Right atrium auricular region (tissue), 2 donors: ENCODE measurements at regions not wholly inside any gene's neighbourhood (a gene's known extent, or its start where the extent isn't known, plus 50 kb on each side); places are given as distances from the start of the nearest gene placed in this dataset.
"Not testable (repeated sequence)": the region's sequence is repeated elsewhere in the genome, so short reads cannot be mapped to it uniquely, and the experiment has no call there.

ENCODE experiments used
- DNase-seq: peaks from one replicate; pipeline ENCODE4 v3.0.0-alpha.2; 2019; ENCODE audit warnings: low spot score
- H3K27ac ChIP-seq, 2 donors: fragments of 200-600 bp; sonication (generic); 1 replicate in 1 of 2; 2 replicates in 1 of 2; pipeline ENCODE4 v1.5.1; 2016 to 2019
- H3K27me3 ChIP-seq, 2 donors: fragments of 200-600 bp; sonication (generic); one replicate each; pipeline versions ENCODE4 v1.5.1 to v1.6.0; 2017 to 2019
- H3K36me3 ChIP-seq: fragments of 200-600 bp; sonication (generic); one replicate; pipeline ENCODE4 v1.5.1; 2016
- H3K4me1 ChIP-seq, 2 donors: fragments of 200-600 bp; sonication (generic); one replicate each; pipeline versions ENCODE4 v1.5.1 to v1.6.0; 2017 to 2019
- H3K4me3 ChIP-seq, 2 donors: fragments of 200-600 bp; sonication (generic); 1 replicate in 1 of 2; 2 replicates in 1 of 2; pipeline ENCODE4 v1.5.1; 2017 to 2019; ENCODE audit warnings: mild to moderate bottlenecking in 1 of 2, moderate library complexity in 1 of 2
- H3K9me3 ChIP-seq, 2 donors: fragments of 200-600 bp; sonication (generic); one replicate each; pipeline ENCODE4 v1.5.1; 2019
- CTCF ChIP-seq, 2 donors: fragments of 200-600 bp; sonication (generic); IDR thresholded peaks; one replicate each; pipeline ENCODE4 v1.5.1; 2019; ENCODE audit warnings: antibody characterized with exemption in 2 of 2

DNA sequence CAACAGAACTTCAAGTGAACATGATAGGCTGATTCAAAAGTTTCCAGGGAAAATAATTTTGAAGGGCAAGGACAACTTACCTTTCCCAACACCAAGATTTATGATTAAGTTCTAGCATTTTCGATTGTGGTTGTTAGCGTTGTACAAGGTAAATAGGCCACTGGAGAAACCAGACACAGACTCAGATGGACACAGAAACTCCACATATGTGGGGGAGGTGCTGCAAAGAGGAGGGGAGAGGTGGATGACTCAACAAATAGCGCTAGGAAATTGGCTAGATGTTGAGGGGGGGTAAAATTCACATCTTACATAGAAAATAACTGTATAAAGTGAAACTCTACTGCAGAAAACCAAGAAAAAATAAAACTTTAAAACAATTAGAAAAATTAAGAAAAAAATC is 564.4 kb downstream of the MATN1 start:
- TF ChIP-seq CTCF (IDR thresholded peaks at IDR 0.05): no peak
- no peaks in the 10 kb centered on the region for H3K27me3 ChIP-seq

GRCh38 chr1:30155698-30156097 is 567.7 kb downstream of the MATN1 start:
- DNase-seq, H3K36me3 ChIP-seq, H3K27ac ChIP-seq, H3K4me3 ChIP-seq, H3K4me1 ChIP-seq, H3K27me3 ChIP-seq, H3K9me3 ChIP-seq: not testable (repeated sequence)

More for the DNA sequence above, 564.4 kb downstream of the MATN1 start:
- no peaks in the 10 kb centered on the region for H3K9me3 ChIP-seq
- H3K4me1 ChIP-seq: no peaks in the 10 kb centered on the region
- no peak overlapping the region for H3K4me3 ChIP-seq
- no peak for DNase-seq
- H3K27ac ChIP-seq: no peak overlapping the region
- no peaks in the 10 kb centered on the region for H3K36me3 ChIP-seq

- not testable (repeated sequence) for H3K4me1 ChIP-seq, H3K36me3 ChIP-seq, H3K9me3 ChIP-seq, DNase-seq, H3K27ac ChIP-seq, H3K4me3 ChIP-seq, H3K27me3 ChIP-seq
Observed at GRCh38 chr1:30155253-30155652, 568.1 kb downstream of the MATN1 start.

- no peak for TF ChIP-seq CTCF (IDR thresholded peaks at IDR 0.05)
- no peak overlapping the region for H3K27ac ChIP-seq
- DNase-seq: no peak
Observed at GRCh38 chr1:30153743-30154449, 569.5 kb downstream of the MATN1 start.

GRCh38 chr1:30151826-30152225 is 571.6 kb downstream of the MATN1 start:
- peaks cover 0 to 8% of the 10 kb centered on the region in 2 donors for H3K9me3 ChIP-seq
- DNase-seq: no peak
- no peak overlapping the region for H3K27ac ChIP-seq
- H3K36me3 ChIP-seq: no peaks in the 10 kb centered on the region
- H3K4me1 ChIP-seq: no peaks in the 10 kb centered on the region
- H3K4me3 ChIP-seq: no peak overlapping the region
- no peaks in the 10 kb centered on the region for H3K27me3 ChIP-seq
- no peak for TF ChIP-seq CTCF (IDR thresholded peaks at IDR 0.05)

More at GRCh38 chr1:30153743-30154449, 569.5 kb downstream of the MATN1 start:
- Histone ChIP-seq H3K4me1 (no peaks in the 10 kb centered on the region), H3K27me3 (no peaks in the 10 kb centered on the region), H3K36me3 (no peaks in the 10 kb centered on the region), H3K9me3 (peaks cover 0 to 8% of the 10 kb centered on the region in 2 donors), H3K4me3 (no peak overlapping the region)

DNA sequence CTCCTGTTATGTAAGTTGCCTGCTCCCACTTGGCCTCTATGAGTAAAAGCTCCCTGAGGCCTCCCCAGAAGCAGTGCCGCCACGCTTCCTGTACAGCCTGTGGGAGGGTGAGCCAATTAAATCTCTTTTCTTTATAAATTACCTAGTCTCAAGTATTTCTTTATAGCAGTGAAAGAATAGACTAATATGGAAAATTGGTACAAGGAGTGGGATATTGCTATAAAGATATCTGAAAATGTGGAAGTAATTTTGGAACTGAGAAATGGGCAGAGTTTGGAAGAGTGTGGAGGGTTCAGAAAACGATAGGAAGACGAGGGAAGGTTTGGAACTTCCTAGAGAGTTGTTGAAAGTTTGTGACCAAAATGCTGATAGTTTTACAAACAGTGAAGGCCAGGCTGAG is 572.3 kb downstream of the MATN1 start:
- peaks cover 0 to 8% of the 10 kb centered on the region in 2 donors for H3K9me3 ChIP-seq
- TF ChIP-seq CTCF (IDR thresholded peaks at IDR 0.05): no peak
- no peaks in the 10 kb centered on the region for H3K4me1 ChIP-seq
- no peak overlapping the region for H3K4me3 ChIP-seq
- no peaks in the 10 kb centered on the region for H3K27me3 ChIP-seq
- no peaks in the 10 kb centered on the region for H3K36me3 ChIP-seq
- no peak for DNase-seq
- H3K27ac ChIP-seq: no peak overlapping the region

DNA sequence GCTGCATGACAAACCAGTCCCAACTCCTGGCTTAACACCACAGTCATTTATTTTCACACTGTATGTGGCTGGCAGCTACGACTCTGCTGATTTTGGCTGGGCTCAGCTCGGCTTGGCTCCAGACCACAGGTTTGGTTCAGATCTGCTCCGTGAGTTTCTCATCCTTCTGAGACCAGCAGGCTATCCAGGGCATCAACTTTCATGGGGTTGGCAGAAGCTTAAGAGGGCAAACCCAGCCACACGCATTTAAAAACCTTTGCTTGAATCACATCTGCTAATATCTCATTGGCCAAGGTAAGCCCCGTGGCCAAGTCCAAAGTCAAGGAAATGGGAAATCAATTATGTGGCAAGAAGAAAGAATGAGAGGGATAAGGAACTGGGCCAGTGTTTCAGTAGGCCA is 574.2 kb downstream of the MATN1 start:
- DNase-seq: peak; percentile 28
- Histone ChIP-seq H3K9me3 (peaks cover 0 to 8% of the 10 kb centered on the region in 2 donors), H3K36me3 (no peaks in the 10 kb centered on the region), H3K27me3 (no peaks in the 10 kb centered on the region), H3K27ac (no peak overlapping the region), H3K4me1 (no peaks in the 10 kb centered on the region), H3K4me3 (no peak overlapping the region)
- no peak for TF ChIP-seq CTCF (IDR thresholded peaks at IDR 0.05)
